Prostate gland (tissue), 2 donors: ENCODE measurements at regions not wholly inside any gene's neighbourhood (a gene's known extent, or its start where the extent isn't known, plus 50 kb on each side); places are given as distances from the start of the nearest gene placed in this dataset.

ENCODE experiments used
- POLR2AphosphoS5 ChIP-seq: sonication (generic); formaldehyde crosslinking; IDR thresholded peaks from one replicate; pipeline ENCODE4 v1.6.1; 2017; ENCODE audit warnings: antibody characterized with exemption
- TF ChIP-seq, protein P1 (sequence below), 4 experiments: fragments of 200-600 bp in 2 of 4; fragments of 450-650 bp in 2 of 4; sonication (generic) in 2 of 4; IDR thresholded peaks; 1 replicate in 3 of 4; 2 replicates in 1 of 4; pipeline ENCODE4 v1.5.1; 2016 to 2019; ENCODE audit warnings: antibody characterized with exemption in 4 of 4, mild to moderate bottlenecking in 2 of 4, moderate library complexity in 2 of 4

DNA sequence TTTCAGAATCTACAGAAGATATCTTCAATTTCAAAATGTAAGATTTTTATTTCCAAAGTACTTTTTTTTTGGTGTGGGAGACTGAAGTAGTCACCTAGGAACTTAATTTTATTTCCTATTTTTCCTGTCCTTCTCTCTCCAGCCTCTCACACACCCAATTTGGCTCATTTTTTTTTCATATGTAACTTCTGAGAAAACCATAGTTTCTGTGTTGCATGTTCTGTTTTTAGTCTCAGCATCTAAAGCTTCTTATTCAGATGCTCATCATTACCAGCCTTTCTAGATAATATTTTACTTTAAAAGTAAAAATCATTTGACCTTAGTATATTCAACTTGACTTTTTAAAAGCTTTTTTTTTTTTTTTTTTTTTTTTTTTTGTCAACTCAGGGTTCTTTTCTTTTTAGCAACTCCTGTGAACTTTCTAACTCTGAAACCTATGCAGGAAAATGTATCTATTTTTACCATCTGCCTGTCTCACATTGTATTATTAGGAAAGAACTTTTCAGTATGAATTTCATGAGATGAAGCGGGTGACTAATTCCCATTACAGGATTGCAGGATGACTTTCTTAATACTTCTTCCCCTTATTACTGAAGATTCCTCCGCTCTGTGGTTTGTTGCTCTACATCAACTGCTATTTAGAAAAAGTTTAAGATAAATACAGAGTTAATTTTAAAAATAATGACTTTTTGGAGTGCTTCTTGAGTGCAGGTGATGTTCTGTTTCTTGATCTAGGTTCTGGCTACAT, 73.6 kb upstream of the LSM8 start:
- TF ChIP-seq, protein P1, sequence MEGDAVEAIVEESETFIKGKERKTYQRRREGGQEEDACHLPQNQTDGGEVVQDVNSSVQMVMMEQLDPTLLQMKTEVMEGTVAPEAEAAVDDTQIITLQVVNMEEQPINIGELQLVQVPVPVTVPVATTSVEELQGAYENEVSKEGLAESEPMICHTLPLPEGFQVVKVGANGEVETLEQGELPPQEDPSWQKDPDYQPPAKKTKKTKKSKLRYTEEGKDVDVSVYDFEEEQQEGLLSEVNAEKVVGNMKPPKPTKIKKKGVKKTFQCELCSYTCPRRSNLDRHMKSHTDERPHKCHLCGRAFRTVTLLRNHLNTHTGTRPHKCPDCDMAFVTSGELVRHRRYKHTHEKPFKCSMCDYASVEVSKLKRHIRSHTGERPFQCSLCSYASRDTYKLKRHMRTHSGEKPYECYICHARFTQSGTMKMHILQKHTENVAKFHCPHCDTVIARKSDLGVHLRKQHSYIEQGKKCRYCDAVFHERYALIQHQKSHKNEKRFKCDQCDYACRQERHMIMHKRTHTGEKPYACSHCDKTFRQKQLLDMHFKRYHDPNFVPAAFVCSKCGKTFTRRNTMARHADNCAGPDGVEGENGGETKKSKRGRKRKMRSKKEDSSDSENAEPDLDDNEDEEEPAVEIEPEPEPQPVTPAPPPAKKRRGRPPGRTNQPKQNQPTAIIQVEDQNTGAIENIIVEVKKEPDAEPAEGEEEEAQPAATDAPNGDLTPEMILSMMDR (IDR thresholded peaks at IDR 0.05), result no peak
- TF ChIP-seq POLR2AphosphoS5, result no peak
